HG03039 (cell line): ENCODE measurements at regions not wholly inside any gene's neighbourhood (a gene's known extent, or its start where the extent isn't known, plus 50 kb on each side); places are given as distances from the start of the nearest gene placed in this dataset.

ENCODE experiments used
- ATAC-seq: cut with Tn5 transposase; IDR thresholded peaks from one replicate; pipeline ENCODE4 v1.9.1; 2021; ENCODE audit warnings: mild to moderate bottlenecking, moderate library complexity; ENCODE audit not compliant: unreplicated experiment

GRCh38 chr10:64067009-64067606 lies 545.9 kb downstream of the REEP3 start:
- no peak for ATAC-seq

GRCh38 chr10:64067859-64068258 lies 546.7 kb downstream of the REEP3 start:
- no peak for ATAC-seq

GRCh38 chr10:64070241-64070640 lies 549.0 kb downstream of the REEP3 start:
- ATAC-seq = no peak

DNA sequence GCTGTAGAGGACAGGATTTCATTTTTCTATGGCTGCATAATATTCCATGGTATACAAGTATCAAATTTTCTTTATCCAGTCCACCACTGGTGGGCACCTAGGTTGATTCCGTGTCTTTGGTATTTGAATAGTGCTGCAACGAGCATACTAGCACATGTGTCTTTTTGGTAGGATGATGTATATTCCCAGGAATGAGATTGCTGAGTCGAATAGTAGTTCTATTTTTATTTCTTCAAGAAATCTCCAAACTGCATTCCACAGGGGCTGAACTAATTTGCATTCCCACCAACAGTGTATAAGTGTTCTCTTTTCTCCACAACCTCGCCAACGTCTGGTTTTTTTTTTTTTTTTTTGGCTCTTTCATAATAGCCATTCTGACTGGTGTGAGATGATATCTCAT lies 550.0 kb downstream of the REEP3 start:
- ATAC-seq = no peak

DNA sequence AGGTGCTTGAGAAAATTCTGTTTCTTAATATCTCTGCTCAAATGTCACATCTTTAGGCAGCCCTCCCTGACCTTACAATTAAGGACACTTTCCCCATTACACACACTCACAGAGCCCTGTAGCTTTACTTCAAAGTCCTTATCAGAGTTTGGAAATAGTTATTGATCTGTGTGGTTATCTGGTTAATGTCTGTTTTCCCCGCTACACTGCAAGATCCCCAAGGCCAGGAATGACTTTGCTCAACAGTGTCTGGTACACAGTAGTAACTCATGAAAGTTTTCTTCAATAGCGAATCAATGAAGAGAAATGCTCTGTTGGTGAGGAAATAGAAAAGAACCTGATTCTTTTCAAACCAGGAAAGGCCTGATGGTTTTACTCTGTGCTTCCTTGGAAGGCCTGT lies 554.4 kb downstream of the REEP3 start:
- ATAC-seq = no peak

DNA sequence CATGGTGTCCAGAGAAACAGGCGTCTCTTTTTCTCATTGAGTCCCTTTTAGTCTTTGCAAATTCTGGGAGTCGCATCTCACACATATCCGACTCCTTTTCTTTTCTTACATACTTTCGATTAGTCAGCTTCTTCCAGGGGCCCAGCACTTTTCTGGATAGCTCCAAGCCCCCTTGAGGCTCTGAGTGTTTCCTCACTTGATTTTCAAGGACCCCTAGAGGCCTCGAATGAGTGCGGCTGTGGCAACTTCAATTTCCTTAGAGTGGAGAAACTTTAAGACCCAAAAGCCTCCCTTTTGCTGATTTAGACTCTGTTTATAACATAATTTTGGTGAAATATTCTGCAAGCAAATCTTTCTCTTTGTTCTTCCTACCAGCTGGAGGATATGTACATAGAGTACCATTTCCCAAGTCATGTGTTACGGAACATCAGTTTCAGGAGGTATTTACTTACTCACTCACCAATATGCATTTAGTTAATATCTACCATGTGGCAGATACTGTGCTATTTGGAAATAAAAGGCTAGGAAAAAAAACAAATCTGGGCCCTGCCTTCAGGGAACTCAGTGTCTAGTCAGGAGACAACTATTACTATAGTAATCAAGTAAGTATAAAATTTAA lies 555.2 kb downstream of the REEP3 start:
- ATAC-seq = no peak

DNA sequence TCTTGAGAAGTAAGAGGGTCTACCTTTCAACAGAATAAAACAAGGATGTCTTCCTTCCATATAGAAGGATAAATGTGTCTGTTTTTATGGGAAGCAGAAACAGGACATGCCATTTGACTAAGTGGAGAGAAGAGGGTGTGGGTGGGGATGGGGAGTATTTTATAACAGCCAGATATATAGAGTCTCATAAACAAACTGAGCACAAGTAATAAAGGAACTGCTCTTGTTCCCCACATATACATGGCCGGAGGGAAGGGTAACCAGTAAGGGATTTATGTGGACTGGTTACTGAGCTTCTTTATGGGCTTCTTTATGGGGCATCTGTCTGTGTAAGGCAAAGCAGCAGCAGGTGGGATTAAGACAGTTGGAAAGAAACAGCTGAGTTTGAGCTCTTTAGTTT lies 558.1 kb downstream of the REEP3 start:
- ATAC-seq = no peak

GRCh38 chr10:64080071-64080470 lies 558.9 kb downstream of the REEP3 start:
- ATAC-seq = no peak

GRCh38 chr10:64081947-64082482 lies 560.8 kb downstream of the REEP3 start:
- no peak for ATAC-seq

DNA sequence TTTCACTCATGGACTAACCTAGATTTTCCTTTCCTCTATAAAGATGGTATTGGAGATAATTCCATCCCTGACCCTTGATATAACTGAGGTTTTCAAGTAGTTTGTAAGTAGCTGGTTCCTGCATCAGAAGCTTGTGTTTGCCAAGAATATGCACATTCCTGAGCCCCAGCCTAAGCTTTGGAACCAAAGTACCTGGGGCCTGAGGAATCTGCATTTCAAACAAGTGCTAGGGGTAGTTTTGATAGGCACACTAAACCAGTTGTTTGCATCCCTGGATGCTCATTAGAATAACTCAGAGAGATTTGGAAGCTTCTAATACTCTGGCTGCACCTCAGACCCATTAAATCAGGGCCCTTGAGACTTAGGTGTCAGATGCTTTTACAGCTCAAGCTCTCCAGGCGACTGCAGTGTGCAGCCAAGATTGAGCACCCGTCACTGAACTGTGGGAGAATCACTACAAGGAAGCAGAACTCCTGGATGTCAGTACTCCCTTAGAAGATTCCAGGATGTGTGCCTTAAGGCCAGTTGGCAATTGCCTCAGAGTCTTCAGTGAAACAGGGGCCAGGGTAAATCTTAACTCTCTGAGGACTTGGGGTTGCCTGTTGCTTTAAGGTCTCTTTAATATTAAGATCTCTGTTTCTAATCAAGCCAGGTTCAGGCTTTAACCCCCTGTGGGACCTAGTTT lies 565.0 kb downstream of the REEP3 start:
- no peak for ATAC-seq

DNA sequence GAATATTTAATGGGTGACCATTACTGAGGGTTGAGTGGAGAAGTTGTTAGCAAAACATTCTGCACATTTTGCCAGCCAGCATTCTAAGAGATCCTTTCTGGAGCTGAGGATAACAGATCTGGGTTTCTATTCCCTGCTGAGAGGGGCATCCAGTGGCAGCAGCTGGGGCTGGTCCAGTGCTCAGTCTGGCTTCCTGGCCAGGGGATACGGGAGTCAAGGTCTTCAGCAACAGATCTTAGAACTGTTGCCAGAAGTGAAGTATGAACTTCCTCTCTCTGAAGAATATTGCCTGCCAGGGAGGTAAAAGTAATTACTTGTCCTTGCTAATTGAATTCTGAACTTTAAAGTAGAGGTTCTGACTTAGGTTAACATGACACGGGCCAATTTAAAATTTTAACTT lies 568.4 kb downstream of the REEP3 start:
- no peak for ATAC-seq

DNA sequence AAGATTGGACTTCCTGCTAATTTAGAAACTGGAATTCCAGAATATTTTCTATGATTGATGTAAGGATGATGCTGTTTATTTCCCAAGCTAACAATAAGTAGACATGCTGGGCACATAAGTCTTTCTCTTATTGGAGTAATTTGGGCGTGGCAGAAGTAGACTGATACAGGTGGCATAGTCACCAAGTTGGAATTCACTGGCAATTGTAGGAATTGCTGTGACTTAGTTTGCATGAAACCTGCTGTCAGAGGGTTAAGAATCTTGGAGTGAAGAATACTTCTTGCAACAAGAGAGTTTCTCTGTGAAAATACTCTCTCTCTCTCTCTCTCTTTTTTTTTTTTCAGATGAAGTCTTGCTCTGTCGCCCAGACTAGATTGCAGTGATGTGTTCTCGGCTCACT lies 569.7 kb downstream of the REEP3 start:
- no peak for ATAC-seq

DNA sequence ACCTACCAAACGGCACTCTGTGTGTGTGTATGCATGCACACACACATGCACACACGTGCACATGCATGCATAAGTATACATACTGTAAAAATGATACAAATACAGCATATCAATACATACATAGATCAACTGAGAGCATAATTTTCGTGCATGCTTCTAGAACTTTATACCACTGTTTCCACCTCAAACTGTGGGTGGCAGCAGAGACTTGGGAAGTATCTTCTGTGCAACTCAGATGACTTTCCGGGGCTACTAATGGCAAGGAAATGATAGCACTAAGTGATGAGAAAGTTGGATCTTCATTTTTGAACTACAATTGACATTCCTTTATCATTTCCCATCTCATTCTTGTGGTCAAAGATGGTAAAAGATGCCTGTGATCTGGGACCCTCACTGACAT lies 570.7 kb downstream of the REEP3 start:
- no peak for ATAC-seq

DNA sequence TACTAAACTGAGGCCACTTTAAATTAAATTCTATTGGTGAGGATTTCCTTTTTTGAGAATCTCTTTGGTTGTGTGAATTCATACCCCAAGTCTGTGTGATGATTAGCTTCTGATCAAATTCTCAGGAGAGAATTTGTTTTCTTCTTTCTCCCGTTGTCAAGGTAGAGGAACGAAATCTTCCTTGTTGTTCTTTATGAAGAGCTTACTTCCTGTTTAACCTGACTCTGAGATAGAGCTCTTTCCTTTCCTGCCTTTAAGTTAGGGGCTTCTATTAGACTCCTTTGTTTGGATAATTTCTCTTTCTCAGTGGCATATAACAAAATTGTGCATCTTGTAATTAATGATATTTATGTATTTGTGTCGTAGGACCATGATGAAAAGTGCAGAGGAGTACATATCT lies 572.1 kb downstream of the REEP3 start:
- no peak for ATAC-seq

GRCh38 chr10:64093946-64094535 lies 572.8 kb downstream of the REEP3 start:
- ATAC-seq = no peak

DNA sequence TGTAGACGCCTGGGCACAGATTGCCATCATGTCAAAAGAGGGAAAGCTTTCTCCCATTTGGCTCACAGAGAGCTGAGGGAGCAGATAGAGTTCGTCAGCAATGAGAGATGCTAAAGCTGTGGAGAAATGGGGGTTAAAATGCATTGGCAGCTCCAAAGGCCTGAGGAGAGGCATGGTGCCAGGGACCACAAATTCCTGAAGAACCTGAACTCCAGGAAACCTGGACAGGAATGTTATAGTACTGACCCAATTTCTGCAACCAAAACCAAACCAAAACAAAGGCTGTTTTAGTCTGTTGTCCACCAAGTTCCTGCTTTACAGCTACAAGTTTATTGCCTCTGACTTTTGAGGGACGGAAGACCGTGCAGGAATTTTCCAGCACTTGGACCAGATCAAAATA lies 575.7 kb downstream of the REEP3 start:
- ATAC-seq = no peak

DNA sequence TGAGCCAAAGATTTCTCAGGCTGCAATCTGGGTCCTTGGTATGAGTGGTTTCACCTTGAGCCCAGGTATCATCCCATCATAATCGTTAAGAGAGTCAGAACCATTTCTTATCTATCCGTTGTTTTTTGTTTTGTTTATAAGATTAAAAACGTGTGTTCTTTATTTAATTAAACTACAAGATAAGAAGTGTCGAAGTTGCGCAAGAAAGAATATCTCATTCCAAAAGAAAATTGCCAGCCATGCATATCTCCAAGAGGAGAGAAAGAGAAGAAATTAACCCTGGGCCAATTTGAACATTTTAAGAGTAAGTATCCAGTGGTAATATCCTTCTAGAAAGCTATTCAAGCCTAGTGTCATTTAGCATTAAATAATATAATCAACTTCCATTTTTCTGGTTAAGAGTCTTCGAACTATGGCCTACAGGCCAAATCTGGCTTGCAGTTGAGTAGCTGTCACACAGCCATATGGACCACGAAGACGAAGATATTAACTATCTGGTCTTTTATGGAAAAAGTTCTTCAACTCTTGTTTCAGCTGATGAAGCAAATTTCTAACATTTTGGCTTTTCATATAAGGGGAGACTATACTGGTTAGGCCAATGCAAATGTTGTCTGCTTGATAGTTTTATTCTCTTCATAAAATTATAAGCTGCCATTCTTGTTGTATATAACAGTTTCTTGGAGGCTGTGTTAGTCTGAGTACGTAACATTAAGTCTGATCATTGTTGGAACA lies 576.4 kb downstream of the REEP3 start:
- no peak for ATAC-seq

DNA sequence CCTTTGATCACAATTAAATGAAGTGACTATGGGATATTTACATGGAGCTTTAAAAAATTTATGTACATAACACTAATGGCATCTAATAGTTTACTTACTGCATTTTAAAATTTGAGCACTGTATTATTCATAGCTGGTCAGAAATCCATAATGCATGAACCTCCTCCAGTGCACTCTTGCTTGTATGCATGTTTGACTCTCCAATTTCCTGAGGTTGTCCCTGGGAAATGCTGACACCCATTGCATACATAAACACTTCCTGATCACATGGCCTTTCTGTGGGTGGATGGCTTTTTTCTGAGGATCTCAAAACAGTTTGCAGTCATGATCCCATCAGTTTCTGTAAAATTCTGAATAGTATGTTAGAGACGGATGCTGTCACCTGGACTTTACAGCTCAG lies 577.8 kb downstream of the REEP3 start:
- ATAC-seq = no peak

- no peak for ATAC-seq
Measured at GRCh38 chr10:64101606-64102263, 580.5 kb downstream of the REEP3 start.

DNA sequence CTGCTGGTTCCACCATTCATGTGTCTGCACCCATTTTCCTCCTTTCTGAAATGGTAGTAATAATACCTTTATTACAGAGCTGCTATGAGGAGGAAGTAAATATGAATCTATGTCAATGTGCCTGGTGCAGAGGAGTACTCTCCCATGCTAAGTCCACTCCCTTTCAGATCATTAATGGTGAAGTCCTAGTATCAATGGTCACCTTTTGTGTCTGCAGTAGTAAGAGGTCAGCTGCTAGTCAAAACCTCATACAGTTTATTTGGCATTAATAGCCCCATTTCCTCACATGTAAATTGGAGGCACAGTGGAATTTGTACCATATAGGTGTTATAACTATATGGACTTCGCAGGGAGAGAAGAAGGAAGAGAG lies 581.0 kb downstream of the REEP3 start:
- ATAC-seq = no peak

DNA sequence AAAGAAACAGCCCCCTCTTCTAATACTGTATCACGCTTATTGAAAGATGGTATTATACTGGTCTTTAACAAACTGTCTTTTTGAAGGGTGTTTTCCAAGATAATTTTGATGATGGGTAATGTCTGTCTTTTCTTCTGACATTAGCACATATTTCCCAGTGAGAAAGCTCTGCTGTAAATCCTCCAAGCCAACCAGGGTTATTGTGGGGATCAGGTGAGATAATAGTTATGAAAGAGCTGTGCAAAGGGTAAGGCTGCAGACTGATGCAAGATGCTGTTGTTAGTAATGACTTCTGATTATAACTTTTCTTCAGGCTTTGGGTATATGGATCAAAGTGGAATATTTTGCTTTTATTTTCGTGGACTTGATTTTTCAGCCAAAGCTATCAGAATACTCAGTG lies 581.7 kb downstream of the REEP3 start:
- no peak for ATAC-seq
